ENCODE measurements at regions not wholly inside any gene's neighbourhood (a gene's known extent, or its start where the extent isn't known, plus 50 kb on each side); places are given as distances from the start of the nearest gene placed in this dataset.

- TF ChIP-seq POLR2A (IDR thresholded peaks at IDR 0.05) (no peak), CTCF (IDR thresholded peaks at IDR 0.05) (no peak)
These were observed 195.5 kb upstream of the CIBAR2 start for GRCh38 chr16:85307552-85308364.

All from uterus (tissue), 2 donors.